HG03135 (cell line): ENCODE measurements at regions not wholly inside any gene's neighbourhood (a gene's known extent, or its start where the extent isn't known, plus 50 kb on each side); places are given as distances from the start of the nearest gene placed in this dataset.

Experiments
- ATAC-seq: cut with Tn5 transposase; IDR thresholded peaks from one replicate; pipeline ENCODE4 v1.9.1; 2021; ENCODE audit warnings: mild to moderate bottlenecking, moderate library complexity; ENCODE audit not compliant: unreplicated experiment

DNA sequence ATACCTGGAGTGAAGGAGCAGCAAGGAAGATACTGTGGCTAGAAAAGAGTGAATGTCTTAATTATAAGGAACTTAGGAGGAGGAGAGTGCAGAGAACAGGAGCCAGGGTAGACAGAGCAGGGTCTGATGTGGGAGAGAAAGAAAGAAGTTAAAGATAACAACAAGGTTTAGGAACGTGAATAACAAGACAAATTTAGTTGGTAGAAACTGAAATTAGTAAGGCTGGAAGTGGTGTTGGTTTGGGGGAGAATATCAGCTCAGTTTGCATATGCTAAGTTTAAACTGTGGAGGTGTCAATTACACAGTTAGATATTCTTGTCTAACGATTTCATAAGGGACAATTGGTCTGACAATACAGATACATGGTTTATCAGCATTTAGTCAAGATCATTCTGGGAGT is 1123.7 kb upstream of the PABPC4L start:
- ATAC-seq = no peak

DNA sequence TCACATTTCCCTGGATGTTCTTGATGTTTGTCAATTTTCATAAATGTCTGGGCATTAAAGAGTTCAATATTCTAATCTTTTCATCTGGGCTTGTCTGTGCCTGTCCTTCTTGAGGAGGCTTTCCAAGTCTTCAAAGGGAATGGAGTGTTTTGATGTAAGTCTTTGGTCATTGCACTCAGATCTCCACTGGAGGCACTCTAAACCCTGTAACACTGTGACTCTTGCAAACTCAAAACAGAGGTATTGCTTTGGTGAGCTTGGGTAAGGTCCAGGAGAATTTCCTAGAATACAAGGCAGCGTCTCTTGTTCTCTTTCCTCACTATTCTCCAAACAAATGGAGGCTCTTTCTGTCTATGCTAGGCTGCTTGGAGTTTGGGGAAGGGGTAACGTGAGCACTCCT is 1118.1 kb upstream of the PABPC4L start:
- no peak for ATAC-seq

DNA sequence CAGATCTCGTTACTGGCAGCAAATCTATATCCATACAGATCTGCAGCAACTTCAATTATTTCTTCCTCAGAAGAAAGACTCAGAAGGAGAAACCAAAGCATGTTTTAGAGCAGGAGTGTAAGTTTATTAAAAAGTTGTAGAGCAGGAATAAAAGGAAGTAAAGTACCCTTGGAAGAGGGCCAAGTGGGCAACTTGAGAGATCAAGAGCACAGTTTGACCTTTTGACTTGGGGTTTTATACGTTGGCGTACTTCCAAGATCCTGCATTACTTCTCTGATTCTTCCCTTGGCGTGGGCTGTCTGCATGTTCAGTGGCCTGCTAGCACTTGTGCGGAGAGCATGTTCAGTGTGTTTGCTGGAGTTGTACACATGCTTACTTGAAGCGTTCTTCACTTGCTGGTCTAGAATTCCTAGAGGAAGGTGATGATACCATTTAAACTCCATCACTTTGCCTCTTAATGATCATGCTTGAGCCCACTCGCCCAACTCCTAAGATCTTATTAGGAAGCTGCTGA is 1114.7 kb upstream of the PABPC4L start:
- ATAC-seq = no peak

DNA sequence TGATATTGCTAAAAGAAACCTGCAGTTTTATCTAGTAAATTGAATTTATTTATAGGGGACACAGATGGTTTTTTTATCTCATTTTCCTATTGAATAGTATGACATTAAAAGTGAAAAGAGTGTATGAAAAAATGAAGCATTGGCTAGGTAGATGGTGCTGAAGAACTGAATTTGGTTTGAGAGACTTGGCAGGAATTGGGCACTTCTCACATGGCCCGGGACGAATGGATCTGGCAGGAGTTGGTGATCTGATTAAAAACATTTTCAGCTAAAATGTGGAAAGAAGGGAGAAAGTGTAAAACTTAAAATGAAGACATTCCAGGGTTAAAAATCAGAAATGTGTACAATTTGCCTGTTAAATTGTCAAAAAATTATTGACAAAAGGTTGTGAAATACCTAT is 1088.5 kb upstream of the PABPC4L start:
- no peak for ATAC-seq

DNA sequence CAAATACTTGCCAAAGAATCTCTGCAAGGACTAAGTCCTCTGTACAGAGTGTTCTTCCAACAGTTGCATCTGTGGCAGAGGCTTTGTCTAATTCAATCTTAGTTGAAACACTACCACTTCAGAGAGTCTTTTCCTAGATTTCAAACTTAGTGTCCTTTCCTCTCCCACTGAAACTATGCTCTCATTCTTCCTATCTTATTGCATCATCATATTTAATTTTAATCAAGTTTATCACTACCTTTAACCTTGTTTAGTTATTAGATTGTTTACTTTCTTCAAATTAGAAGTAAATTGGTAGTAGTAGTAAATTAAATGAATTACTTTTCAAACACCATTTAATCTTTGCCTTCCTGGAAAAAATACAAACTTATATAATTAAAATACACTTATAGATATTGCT is 1082.3 kb upstream of the PABPC4L start:
- ATAC-seq = no peak

DNA sequence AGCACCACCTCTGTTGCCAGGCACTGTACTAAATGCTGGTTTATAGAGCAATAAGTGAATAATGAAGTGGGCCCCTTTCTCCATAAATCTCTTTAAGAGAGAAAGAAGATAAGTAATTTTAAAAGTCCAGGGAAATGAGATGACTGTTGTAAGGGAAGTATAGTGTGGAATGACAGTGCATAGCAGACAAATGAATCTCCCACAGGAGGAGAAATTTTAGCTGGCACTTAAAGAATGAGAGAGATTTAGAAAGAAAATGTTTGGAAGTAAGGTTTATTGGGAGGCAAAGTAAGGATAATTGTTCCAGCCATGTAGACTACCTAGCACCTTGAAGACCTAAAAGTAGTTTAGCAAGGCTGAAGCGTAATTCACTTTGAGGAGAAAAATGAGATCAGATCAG is 1081.1 kb upstream of the PABPC4L start:
- no peak for ATAC-seq

DNA sequence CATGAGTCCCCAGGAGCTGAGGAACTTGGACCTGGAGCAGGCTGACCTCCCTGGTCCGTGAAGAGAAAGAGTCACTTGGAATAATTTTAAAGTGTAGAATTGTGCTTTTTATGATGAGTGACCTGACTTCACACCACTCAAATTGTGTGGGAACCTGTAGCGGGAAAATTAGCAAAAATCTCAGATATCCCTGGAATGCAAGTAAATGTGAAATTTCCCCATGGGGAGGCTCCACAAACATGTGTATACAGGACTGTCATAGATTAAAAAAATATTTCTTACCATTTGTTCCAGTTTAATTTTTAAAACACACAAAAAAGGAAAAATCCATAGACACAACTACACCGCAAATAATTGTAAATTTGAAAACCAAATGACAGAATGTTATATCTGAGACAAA is 1079.6 kb upstream of the PABPC4L start:
- no peak for ATAC-seq

DNA sequence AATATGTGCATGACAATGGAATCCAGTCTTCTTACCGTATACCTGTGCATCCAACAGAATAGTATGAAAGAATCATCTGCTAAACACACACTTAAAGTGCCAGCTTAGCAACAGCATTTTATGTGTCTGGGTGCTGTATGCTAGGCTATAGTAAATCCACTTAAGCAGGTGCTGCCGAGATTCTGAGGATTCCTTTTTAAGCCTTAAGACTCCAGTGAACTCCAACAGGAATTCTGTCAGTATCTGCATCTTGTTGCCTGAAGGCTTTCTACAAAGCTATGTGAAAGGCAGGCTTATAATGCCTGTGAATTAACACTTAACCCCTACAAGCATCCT is 1076.4 kb upstream of the PABPC4L start:
- ATAC-seq = no peak

DNA sequence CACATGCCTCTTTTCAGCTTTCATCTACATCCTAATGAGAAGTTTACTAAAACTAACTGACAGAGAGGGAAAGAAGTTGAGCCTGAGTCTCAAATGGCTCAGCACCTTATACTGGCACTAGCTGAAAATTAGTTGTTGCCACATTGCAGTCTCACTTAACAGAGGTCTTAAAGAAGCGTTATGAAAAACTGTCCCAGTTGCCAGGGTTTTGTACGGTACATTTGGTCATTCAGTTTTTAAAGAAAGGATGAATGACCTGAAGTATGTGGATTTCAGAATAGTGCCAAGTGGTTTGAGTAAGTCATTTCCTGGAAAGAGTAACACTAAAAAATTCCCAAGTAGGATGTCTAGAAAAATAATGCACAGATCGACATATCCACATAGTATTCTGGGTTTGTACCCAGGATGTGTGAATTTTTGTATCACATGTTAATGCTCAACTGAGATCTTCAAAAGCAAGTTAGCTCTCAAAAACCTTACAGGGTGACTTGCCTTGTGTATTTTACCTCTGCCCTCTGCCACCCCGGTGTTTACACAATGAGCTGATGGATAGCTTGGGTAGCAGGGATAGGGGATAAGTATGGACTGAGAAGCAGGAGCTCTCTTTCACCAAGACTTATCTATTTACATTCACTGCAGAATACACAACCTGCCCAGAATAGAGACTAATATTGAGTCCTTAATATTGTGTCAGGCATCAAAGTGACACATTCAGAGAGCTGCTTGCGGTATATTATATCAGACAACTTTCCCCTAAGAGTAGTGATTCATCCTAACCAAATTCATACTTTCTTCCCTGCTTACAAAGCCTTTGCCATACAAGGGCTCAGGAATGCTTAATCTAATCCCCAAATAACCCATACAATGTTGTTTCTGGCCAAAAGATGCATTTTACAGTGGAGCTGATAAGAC is 1075.7 kb upstream of the PABPC4L start:
- no peak for ATAC-seq

DNA sequence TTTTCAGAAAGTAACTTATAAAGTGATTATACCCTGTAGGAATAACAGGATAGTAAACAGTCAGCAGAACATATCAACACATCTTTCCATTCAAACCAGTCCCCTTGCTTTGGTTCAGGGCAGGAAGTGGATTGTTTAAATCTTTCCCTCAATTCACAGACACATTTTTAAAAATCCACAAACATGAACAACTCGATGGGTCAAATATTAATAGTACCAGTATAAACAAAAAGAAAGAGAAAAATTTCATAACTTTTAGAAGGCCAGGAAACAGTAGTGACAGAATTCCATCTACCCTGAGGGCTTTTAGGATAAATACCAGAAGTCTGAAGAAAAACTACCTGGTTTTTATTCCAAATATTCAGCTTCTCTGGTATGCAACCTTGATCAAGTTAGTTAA is 1072.8 kb upstream of the PABPC4L start:
- ATAC-seq = no peak

DNA sequence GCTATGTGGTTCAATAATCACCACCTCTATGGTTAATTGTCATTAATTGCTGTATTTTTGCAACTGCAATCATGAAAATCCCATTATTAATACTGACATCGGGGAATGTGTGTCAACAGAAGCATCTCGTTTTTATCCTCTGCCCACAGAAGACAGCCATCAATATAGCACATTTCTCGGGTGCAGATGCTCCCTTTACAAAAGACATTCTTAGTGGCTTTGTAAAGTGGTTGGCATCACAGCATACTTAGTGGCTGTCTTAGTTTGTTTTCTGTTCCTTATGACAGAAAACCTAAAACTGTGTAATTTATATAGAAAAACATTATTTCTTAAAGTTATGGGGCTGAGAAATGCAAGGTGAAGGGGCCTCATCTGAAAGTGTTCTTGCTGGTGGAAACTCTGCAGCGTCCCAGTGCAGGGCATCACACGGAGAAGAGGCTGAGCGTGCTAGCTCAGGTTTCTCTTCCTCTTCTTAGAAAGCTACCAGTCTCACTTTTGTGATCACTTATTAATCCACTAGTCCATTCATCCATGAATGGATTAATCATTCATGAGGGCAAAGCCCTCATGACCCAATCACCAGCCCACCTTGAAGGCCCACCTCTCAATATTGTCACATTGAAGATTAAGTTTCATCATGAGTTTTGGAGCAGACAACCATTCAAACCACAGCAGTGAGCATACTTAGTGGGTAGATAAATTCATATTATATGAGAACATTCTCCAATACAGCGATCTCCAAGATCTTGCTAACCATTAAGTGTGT is 1067.7 kb upstream of the PABPC4L start:
- no peak for ATAC-seq

DNA sequence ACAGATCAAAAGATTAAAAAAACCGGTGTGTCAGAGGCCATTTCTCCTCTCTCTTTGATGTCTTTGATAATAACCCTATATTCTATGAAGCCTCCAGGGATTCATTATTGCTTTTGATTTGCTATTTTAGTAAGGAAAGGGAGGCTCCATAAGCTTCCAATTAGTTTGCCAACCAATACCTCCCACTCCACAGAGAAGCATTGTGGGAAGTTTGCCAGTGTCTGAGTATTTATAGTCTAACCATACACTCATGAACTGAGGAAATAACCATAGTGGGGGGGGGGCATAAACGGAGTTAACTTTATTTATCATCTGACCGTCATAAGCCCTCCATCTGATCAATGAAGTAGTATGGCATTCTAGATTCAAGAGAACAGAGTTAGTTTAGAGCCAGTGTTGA is 1066.8 kb upstream of the PABPC4L start:
- ATAC-seq = no peak

DNA sequence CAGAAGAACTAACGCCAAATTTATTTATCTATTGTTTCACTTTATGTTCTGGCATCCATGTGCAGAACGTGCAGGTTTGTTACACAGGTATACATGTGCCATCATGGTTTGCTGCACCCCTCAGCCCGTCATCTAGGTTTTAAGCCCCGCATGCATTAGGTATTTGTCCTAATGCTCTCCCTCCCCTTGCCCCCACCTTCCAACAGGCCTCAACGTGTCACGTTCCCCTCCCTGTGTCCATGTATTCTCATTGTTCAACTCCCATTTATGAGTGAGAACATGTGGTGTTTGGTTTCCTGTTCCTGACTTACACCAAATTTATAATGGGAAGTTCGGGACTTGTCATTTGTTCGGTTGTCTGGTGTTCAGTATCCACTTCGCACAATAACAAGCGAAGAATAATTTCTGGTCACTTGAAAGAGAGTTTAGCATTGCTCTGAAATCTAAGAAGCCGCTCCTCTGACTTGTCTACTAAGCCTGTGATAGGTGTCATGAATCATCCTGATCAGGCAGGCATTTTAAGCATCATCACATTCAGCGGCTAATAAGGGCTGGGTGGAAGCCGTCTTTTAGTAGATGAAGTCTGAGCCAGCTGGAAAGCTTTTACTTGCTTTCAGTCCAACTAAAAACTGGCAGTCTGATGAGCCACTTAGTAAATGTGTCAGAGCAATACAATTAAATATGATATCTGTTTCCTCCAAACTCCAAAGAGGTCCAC is 1065.7 kb upstream of the PABPC4L start:
- no peak for ATAC-seq

DNA sequence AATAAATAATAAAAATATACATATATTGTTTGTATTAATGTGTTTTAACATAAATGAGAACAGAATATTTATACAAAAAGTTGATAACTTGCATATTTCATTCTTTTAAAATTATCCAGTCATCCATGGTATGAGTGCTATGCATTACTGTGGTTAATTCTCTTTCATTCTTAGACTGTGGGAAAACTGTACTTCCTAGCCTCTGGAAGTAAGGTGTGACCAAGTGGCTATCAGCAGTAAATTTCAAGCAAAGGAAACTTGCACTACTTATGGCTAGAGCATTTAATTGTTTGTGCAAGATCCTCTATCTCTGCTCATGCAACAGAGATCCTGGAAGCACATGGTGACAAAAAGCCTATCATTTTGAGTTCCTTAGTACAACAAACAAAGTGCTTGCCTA is 1054.5 kb upstream of the PABPC4L start:
- ATAC-seq = no peak

DNA sequence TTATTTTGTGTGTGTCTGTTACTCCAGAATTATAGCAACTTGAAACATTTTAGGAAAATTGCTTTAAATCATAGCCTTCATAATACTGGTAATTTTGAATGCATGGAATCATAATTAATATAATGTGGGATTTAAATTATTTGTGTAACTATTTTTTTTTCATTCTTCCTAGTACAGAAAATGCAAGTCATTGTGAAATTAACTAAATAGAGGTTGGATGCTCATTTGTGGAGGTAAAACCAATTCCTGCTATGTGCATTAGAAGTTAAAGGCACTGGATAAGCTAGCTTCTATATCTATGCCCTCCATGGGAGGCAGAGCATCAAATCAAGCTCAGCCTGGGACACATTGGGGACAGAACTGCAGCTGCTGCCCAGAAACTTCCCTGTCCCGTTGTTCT is 1048.5 kb upstream of the PABPC4L start:
- ATAC-seq = no peak

DNA sequence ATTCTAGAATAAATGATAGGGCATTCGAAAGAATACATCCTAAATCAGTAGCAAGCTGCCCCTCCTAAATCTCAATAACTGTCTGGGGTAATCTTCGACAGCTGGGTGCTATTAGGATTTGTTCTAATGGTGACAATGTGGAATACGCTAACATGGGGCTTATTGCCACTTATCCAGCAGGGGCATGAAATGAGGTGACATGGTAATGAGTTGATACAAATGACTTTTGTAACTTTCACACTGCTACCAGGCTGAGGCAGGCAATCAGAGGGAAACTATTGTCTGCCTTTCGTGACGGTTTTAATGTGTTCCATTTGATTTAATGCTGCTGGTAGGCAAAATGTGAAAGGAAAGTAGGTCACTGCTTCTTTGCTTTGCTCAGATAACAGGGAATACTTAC is 1047.4 kb upstream of the PABPC4L start:
- ATAC-seq = no peak

DNA sequence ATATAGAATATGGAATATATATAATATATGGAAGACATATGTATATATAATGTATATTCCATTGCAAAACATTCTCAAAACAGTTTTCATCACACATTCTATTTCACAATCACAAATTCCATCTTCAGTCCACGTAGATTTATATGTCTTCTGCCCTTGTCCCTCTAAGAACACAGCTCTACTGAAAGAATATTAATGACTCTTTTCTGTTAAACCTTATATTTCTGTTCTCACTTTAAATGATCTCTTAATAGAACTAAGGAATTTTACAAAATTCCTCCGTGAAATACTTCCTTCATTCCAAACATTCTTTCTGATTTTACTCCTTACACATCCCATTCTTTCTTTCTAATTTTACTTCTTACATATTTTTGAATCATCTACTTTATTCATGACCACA is 1043.1 kb upstream of the PABPC4L start:
- no peak for ATAC-seq

DNA sequence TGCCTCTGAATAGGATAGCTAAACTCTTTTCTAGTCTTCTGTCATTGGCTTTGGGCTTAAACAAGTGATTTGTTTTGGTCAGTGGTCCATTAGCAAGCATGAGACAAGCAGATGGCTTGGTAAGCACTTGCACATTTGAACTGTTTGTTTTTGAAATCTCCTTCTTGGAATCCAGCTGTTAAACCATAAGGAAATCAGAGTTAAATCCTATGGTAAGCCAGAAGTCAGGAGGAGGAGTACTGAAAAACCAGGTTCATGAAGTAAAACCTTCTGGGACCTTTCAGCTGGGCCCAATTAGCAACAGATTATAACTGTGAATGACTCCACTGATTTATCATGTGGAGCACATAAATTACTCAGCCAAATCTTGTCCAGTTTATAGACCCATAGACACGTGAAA is 1042.5 kb upstream of the PABPC4L start:
- no peak for ATAC-seq

DNA sequence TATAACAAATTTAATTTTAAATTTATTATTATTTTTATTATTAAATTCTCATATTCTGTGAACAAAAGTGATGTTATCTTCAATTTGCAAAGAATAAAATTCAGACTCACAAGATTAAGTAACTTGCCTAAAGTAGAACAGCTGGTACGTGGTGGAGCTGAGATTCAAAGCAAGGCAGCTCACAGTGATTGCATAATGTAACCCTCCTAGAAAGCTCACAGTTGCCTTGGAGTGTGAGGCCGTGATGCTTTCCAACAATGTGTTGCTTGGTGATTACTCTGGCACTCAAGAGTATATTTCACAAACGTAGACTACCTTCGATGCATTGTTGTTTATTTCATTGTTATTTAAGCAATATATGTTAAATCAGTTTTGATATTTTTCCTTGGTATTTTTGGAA is 1039.2 kb upstream of the PABPC4L start:
- no peak for ATAC-seq

DNA sequence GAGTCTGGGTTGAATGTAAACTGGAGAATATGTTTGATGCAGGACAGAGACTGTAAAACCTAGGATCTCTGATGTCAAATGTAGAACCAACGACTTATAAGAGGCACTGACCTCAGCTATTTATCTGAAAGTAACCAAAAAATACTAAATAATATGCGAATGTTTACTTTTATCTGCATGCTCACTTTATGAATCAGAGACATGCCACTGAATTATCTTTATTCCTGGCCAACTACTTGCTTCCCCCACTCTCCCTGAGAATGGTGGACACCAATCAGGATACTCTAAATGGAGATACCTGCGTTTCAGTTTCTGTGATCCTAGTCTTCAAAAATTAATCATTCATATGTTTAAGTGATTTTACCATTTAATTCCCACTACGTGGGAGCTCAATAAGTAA is 1038.4 kb upstream of the PABPC4L start:
- no peak for ATAC-seq

DNA sequence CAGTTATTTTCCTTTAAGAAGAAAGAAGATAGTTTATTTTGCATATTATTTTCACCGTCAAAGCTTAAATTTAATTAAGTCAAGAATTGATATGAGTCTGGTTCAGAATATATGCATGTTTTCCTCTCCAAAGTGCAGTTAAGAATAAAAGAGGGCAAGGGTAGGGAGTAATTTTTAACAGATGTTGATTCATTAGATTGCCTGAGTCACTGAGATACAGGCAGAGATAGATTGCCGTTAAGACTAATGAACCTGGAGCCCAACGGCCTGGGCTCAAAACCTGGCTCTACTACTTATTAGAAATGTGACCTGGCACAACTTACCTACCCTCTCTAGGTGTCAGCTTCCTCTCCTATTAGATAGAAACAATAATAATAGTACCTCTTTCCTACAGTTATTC is 1037.4 kb upstream of the PABPC4L start:
- ATAC-seq = no peak

DNA sequence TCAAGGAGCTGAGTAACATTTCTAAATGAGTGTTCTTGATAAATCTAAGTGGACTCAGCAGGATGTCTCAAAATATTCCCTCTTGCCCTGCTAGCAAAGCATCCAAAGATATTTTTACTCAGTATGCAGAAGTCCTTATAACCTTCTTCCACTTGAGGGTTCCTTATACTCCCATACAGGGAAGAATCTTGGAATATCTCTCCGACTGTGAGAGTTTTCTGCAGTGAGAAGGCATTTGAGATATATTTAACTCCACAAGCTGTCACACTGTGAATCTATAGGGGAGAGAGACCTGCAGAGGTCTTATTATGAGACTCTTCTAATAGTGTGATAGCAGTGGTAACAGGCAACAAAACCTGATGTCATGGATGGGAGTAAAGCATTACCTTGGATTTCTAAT is 1034.5 kb upstream of the PABPC4L start:
- ATAC-seq = no peak
